Central memory CD8-positive, alpha-beta T cell (primary cell): ENCODE measurements at regions not wholly inside any gene's neighbourhood (a gene's known extent, or its start where the extent isn't known, plus 50 kb on each side); places are given as distances from the start of the nearest gene placed in this dataset.

ENCODE experiments used
- ATAC-seq: fragments of 150-1000 bp; cut with Tn5 transposase; replicated peaks from 2 replicates; pipeline ENCODE4 v1.10.0; 2022; ENCODE audit warnings: mild to moderate bottlenecking, moderate FRiP score, moderate number of reproducible peaks; ENCODE audit not compliant: poor library complexity, severe bottlenecking; ENCODE audit errors: extremely low read depth
- DNase-seq, 2 donors: peaks; one replicate each; pipeline ENCODE4 v3.0.0; 2021; ENCODE audit warnings: low spot score in 2 of 2
- H3K27ac Mint-ChIP-seq: one replicate; pipeline ENCODE4 v1.8.0; 2022; ENCODE audit warnings: low read depth, mild to moderate bottlenecking, moderate library complexity, mixed read lengths
- H3K27me3 Mint-ChIP-seq: one replicate; pipeline ENCODE4 v1.8.0; 2022; ENCODE audit warnings: mixed read lengths
- H3K36me3 Mint-ChIP-seq: one replicate; pipeline ENCODE4 v1.8.0; 2022; ENCODE audit warnings: mild to moderate bottlenecking, moderate library complexity, mixed read lengths; ENCODE audit not compliant: insufficient read depth
- H3K4me1 Mint-ChIP-seq: one replicate; pipeline ENCODE4 v1.8.0; 2022; ENCODE audit warnings: mixed read lengths
- H3K4me3 Mint-ChIP-seq: one replicate; pipeline ENCODE4 v1.8.0; 2022; ENCODE audit warnings: mild to moderate bottlenecking, moderate library complexity, mixed read lengths
- H3K9me3 Mint-ChIP-seq: one replicate; pipeline ENCODE4 v1.8.0; 2022; ENCODE audit warnings: mixed read lengths

DNA sequence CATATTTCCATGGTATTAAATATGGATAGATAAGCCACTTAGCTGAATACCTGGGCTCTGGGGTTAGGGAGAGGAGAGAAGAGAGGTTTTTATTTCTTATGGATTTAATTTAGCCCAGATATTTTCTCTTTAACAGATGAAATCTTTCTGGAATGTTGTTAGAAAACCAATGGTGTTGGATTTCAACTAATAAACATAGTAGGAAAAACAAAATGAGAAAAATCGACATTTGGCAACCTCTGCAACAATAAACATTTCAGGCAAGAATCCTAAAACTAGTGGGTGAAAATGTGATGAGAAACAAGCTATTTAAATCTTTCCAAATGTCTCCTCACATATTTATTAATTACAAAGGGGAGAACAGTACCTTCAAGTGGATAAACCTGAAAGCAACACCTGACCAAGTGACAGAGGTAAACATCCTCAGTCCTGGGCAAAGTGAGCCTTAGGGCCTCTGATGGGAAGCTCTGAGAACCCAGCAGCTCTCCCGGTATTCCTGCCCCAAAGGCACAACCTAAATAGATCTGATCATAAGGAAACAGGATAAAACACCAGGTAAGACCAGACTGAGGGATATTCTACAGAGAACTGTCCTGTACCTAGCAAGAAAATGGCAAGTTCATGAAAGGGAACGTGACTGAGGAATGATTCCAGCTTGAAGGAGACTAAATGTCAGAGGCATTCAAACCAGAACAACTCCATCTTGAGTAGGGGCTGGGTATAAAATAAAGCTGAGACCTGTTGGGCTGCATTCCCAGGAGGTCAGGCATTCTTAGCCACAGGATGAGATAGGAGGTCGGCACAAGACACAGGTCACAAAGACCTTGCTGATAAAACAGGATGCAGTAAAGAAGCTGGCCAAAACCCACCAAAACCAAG is 163.7 kb downstream of the ESM1 start:
- no peak overlapping the region for H3K27ac Mint-ChIP-seq
- DNase-seq, result no peak

DNA sequence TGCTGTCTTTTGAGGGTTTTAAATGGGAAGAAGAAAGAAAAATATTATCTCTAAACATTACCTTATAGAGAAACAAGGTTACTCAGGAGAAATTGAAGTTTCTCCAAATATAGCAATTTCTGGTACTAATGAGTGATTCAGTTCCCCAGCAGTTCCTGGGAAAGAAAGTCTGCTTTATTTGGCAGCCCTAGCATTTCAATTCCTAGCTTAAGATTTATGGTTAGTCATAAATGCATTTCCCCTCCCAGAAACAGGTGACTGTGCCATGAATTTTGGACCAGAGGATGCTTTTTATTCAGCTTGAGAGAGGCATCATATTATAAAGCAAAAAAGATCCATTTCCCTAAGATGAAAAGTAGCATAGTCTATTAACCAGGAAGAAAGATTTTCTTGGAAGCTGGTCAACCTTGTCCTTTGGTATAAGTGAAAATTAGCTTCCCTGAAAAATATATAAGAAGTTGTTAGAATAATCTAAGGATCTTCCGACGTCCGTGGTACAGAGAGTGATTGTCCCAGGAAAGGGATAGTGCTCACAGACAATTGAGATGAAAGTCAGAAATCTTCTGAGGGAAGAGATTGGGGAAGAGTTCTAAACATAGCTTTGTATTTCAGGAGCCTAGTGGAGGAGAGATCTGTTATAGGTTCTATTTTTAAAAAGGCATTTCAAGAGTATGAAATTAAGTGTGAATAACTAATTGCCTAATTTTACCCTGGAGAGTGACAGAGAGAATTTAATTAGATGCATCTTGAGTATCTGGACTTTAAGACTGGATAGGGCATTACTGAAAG is 164.9 kb downstream of the ESM1 start:
- no peaks in the 10 kb centered on the region for H3K36me3 Mint-ChIP-seq
- H3K27me3 Mint-ChIP-seq, result no peaks in the 10 kb centered on the region
- ATAC-seq (no peak), DNase-seq (no peak)
- H3K4me3 Mint-ChIP-seq, result no peak overlapping the region
- no peaks in the 10 kb centered on the region for H3K4me1 Mint-ChIP-seq
- H3K9me3 Mint-ChIP-seq, result no peaks in the 10 kb centered on the region
- no peak overlapping the region for H3K27ac Mint-ChIP-seq

More for the DNA sequence above, 163.7 kb downstream of the ESM1 start:
- no peak for ATAC-seq
- no peaks in the 10 kb centered on the region for H3K9me3 Mint-ChIP-seq
- H3K36me3 Mint-ChIP-seq, result no peaks in the 10 kb centered on the region
- no peaks in the 10 kb centered on the region for H3K27me3 Mint-ChIP-seq
- no peak overlapping the region for H3K4me3 Mint-ChIP-seq
- no peaks in the 10 kb centered on the region for H3K4me1 Mint-ChIP-seq

DNA sequence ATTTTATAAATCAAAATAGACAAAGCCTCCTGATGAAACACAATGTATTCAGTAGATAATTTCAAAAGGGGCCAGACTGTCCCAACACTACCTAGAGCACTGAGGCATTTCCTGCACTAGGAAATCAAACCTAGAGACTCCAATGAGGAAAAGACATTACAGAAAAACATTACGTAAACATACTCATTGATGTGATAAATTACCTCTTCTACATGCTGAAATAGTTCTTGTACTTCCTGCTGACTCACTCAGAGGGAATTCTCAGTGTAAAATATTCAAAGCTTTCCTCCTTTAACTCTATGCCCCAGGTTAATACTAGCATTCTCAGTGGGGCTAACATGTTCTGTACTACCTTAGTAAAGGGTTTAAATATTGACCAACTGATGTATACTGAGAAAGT is 178.0 kb downstream of the ESM1 start:
- Mint-ChIP-seq H3K9me3 (no peaks in the 10 kb centered on the region), H3K4me1 (no peaks in the 10 kb centered on the region), H3K36me3 (no peaks in the 10 kb centered on the region), H3K4me3 (no peak overlapping the region), H3K27ac (no peak overlapping the region), H3K27me3 (no peaks in the 10 kb centered on the region)
- DNase-seq, result no peak
- no peak for ATAC-seq

DNA sequence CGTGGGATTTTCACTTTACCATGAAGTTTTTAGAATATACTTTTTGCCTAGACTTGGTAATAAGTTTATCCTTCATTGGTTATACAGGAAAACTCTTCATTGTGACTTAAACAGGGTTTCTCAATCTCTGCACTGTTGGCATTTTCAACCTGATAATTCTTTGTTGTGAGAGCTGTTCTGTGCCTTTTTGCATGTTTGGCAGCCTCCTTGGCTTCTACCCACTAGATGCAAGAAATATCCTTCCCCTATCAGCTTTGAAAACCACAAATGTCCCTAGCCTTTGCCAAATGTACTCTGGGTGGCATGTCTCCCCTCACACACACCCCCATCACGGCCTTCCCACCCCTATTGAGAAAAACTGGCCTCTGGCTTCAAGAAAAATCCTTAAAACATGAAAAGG is 180.9 kb downstream of the ESM1 start:
- H3K27ac Mint-ChIP-seq, result no peak overlapping the region

DNA sequence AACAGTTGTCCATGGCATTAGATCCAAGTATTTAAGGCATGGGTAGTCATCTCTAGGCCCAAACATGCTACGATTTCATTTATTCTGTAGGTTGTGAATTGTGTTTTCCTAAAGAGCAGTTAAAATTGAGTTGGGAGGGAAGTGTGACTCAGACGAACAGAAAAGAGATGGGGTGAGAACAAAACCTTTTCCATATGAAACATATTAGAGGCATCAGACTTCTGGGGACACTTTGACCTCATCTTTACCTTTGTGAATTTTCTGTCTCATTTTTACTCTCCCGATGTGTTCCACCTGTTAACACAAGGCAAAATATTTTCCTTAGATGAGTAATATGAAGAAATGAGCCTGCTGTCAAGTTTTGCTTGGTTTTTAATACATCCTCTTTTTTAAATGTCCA is 181.3 kb downstream of the ESM1 start:
- Mint-ChIP-seq H3K36me3 (no peaks in the 10 kb centered on the region), H3K4me1 (no peaks in the 10 kb centered on the region), H3K27me3 (no peaks in the 10 kb centered on the region), H3K27ac (no peak overlapping the region), H3K9me3 (no peaks in the 10 kb centered on the region), H3K4me3 (no peak overlapping the region)
- DNase-seq (no peak), ATAC-seq (no peak)

More for the DNA sequence above, 180.9 kb downstream of the ESM1 start:
- Mint-ChIP-seq H3K4me3 (no peak overlapping the region), H3K9me3 (no peaks in the 10 kb centered on the region), H3K36me3 (no peaks in the 10 kb centered on the region), H3K4me1 (no peaks in the 10 kb centered on the region), H3K27me3 (no peaks in the 10 kb centered on the region)
- ATAC-seq (no peak), DNase-seq (no peak)

DNA sequence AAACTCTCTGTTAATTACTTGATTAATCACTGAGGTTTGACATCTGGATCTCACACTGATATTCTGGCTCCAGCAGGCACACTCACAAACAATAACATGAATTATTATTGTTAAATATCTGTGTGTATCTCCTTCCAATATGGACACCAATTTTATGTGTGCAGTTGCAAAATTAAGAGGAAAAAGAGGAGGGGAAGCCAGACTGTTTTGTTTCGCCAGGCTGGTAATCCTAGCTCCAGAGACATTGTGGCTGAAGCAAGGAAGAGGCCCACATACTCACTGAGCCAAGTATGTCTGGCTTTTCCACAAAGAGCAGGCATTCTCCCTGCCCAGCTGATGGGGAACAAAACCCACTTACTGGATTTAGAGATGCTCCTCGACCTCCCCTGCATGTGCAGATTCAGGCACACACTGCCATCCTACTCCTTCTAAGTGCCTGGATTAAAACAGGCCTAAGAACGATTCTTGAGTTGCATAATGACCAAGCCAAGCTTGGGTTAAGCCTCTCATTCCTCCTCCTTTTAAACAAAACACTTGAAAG is 181.9 kb downstream of the ESM1 start:
- H3K27me3 Mint-ChIP-seq, result no peaks in the 10 kb centered on the region
- no peaks in the 10 kb centered on the region for H3K36me3 Mint-ChIP-seq
- H3K27ac Mint-ChIP-seq, result no peak overlapping the region
- no peak overlapping the region for H3K4me3 Mint-ChIP-seq
- ATAC-seq (no peak), DNase-seq (no peak)
- H3K4me1 Mint-ChIP-seq, result no peaks in the 10 kb centered on the region
- H3K9me3 Mint-ChIP-seq, result no peaks in the 10 kb centered on the region

DNA sequence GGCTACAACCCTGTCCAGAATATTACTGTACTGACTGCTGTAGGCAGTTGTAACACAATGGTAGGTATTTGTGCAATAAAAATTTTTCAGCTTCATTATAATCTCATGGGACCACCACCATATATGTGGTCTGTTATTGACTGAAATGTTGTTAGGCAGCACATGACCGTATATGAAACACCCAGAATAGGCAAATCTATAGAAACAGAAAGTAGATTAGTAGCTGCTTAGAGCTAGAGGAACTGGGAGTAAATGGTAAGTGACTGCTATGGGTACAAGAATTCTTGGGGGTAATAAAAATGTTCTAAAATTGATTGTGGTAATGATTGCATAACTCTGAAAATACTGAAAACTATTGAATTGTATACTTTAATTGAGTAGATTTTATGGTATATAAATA is 185.7 kb downstream of the ESM1 start:
- H3K27me3 Mint-ChIP-seq, result peaks cover 12% of the 10 kb centered on the region
- ATAC-seq (no peak), DNase-seq (no peak)
- H3K4me1 Mint-ChIP-seq, result peaks cover 4% of the 10 kb centered on the region
- H3K4me3 Mint-ChIP-seq, result no peak overlapping the region
- no peaks in the 10 kb centered on the region for H3K9me3 Mint-ChIP-seq
- no peaks in the 10 kb centered on the region for H3K36me3 Mint-ChIP-seq
- no peak overlapping the region for H3K27ac Mint-ChIP-seq

DNA sequence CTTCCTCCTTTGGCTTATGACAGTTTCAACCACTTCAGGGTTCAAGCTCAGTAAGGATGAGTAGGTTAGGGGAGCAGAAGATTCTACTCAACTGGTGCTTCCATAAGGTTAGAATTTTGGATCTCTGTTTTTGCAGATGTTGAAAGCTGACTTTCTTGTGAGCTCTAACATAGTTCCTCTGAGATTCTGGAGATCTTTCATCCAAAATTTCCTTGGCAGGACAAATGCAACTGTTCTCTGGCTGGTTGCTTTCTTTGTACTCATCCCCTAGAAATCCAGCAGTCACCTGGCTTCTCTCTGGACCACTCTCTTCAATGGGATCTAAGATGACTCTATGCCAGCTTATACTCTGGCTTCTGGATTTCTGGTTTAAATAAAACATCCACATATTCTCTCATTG is 189.6 kb downstream of the ESM1 start:
- peaks cover 15% of the 10 kb centered on the region for H3K4me1 Mint-ChIP-seq
- no peak overlapping the region for H3K27ac Mint-ChIP-seq
- DNase-seq (no peak), ATAC-seq (no peak)
- H3K9me3 Mint-ChIP-seq, result no peaks in the 10 kb centered on the region
- peaks cover 12% of the 10 kb centered on the region for H3K27me3 Mint-ChIP-seq
- no peak overlapping the region for H3K4me3 Mint-ChIP-seq
- no peaks in the 10 kb centered on the region for H3K36me3 Mint-ChIP-seq

DNA sequence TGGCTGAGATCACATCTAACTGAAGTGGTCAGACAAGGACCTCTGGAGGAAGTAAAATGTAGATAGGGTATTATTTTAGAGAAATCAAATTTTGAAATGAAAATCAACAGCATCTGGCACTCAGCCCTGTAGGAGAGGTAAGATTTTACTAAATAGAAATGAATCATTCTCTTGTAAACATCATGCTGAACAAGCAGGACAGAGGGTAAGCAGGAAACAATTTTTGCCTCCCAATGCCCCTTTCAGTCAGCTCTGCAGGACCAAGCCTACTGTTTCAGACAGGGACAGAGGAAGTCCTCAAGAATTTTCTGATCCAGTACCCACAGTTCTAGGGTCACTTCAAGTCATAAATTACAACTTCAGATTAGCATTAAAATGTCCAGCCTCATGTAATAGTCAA is 190.1 kb downstream of the ESM1 start:
- Mint-ChIP-seq H3K4me1 (peaks cover 15% of the 10 kb centered on the region), H3K27ac (no peak overlapping the region), H3K36me3 (no peaks in the 10 kb centered on the region), H3K9me3 (no peaks in the 10 kb centered on the region), H3K27me3 (peaks cover 12% of the 10 kb centered on the region), H3K4me3 (no peak overlapping the region)
- DNase-seq (no peak), ATAC-seq (no peak)

DNA sequence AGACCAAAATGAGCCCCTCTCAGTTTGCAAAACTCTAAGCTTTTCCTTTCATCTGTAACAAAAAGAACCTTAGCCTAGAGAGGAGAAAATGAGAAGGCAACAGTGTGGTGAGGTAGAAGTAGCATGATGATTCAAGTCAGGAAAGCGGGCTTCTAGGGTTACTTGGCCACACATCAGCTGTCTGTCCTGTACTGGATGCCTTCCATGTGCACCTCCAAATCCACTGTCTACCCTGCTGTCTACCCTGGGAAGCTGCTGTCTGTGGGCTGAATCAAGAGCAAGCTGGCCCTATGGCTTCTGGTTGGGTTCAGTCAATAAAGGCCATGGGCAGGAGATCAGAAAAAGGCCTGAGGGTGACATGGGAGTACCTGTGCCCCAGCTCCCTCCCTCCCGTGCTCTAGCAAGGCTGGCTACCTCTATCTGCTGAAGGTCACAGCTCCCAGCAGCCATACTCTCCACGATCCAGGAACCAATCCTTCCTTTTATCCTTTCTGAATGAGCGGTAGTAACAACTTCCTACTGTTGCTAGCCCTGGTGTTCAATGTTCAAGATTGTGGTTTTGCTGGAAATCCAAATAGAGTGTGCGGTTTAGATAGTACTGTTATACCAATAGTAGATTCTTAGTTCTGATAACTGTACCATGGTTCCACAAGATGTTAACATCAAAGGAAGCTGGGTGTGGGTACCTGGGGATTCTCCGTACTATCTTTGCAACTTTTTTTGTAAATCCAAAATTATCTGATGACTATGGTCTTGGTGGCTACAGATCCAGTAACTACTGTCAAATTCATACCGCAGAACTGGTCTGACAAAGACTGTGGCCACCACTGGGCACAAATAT is 191.0 kb downstream of the ESM1 start:
- no peak overlapping the region for H3K4me3 Mint-ChIP-seq
- H3K27me3 Mint-ChIP-seq, result peaks cover 12% of the 10 kb centered on the region
- ATAC-seq, result no peak
- H3K9me3 Mint-ChIP-seq, result no peaks in the 10 kb centered on the region
- H3K36me3 Mint-ChIP-seq, result no peaks in the 10 kb centered on the region
- H3K27ac Mint-ChIP-seq, result no peak overlapping the region
- DNase-seq, result no peak
- H3K4me1 Mint-ChIP-seq, result peaks cover 15% of the 10 kb centered on the region

DNA sequence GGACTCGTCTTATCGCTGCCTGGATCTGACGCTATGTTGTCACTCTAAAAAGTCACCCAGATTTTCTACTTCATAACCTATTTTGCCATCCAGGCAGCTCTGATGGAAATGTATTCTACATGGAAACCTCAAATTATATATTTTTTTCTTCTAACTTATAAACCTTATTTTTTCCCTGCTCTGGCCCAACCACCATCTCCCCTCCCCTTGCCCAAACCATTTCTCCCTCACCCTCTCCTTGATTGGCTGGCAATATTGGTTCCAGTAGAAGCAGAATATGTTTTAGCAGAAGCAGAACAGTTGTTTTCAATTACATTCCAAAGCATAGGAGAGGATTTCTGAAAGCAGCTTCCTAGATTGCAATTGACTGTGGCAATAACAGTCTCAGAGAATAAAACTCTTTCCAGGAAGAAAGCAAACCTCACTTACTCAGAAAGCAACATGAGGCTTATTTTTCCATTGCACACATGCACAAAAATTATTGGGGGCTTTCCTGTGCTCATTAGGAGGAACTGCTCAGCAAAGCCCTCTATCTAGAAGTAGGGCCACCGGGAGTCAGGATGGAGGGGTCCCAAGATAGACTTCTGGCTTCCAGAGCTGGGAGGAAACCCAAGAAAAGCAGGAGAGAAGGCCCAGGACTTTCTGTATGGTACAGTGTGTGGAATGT is 191.8 kb downstream of the ESM1 start:
- peaks cover 15% of the 10 kb centered on the region for H3K4me1 Mint-ChIP-seq
- DNase-seq (no peak), ATAC-seq (no peak)
- no peaks in the 10 kb centered on the region for H3K9me3 Mint-ChIP-seq
- no peaks in the 10 kb centered on the region for H3K36me3 Mint-ChIP-seq
- no peak overlapping the region for H3K4me3 Mint-ChIP-seq
- no peak overlapping the region for H3K27ac Mint-ChIP-seq
- H3K27me3 Mint-ChIP-seq, result peaks cover 12% of the 10 kb centered on the region
